HG03442 (cell line): ENCODE measurements at regions not wholly inside any gene's neighbourhood (a gene's known extent, or its start where the extent isn't known, plus 50 kb on each side); places are given as distances from the start of the nearest gene placed in this dataset.

ENCODE experiments used
- ATAC-seq: cut with Tn5 transposase; IDR thresholded peaks from one replicate; pipeline ENCODE4 v1.9.1; 2021; ENCODE audit warnings: mild to moderate bottlenecking, moderate library complexity; ENCODE audit not compliant: unreplicated experiment

DNA sequence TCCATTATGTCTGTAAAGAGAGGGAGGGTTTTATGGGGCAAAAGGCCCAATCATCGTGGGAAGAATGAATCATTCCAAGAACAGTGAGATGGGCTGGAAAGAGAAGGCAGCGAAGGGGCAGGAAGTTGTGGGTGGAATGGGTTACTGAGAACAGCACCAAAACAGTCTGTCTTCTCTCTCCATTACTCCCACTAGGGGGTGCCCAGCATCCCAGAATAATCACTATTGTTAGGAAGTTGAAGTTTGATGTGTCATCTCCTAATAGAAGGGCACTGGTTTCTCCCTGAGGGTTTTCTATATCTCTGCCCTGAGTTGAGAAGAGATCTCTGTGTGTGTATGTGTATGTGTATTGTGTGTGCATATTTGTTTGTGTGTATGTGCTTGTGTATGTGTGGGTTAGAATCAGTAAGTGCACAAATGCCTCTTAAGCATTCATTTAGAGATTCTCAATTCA, 76.6 kb upstream of the MAP4K3 start:
- ATAC-seq: peak; percentile 94

DNA sequence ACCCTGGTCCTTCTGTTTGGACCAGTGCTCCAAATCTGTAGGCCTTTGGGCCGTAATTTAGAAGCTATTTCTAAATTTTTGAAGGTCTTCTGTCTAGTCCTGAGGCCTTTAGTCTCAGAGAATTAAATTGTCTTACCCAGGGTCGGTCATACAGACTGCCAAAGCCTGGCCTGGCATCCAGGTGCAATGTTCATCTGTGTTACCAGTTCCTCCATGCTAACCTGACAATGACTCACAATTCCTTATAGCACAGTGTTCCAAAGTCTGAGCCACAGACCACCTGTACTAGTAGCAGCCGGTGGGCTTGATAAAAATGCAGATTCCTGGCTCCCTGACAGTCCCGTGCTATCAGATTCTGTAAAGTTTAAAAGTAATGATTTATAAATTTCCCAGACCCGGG, 77.7 kb upstream of the MAP4K3 start:
- no peak for ATAC-seq

DNA sequence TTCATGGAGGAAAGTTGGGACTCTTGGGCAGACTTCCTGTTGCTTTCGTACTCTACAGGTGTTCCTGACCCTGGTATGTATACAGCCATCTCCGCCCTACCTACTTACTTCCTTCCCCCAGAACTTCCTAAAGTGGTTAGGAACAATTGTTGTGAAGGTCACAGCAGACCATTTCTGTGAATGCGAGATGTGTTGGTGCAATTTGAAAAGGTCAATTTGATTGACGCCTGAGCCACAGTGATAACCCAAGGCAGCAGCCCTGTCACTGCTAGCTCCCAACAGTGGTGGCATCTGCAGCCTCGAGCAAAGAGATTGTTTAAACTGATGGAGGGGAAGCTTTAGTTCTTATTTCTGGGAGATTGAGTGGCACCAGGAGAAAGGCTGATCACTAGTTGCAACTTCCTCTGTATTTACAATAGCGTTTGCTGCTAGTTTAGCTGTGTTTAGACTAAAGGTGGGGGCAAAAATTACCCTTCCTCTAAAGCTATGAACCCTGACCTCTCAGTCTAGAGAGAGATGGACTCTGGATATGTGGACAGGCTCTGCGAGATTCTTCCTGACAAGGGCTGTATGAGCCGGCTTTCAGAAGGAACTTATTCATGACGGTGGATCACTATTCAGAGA, 78.3 kb upstream of the MAP4K3 start:
- no peak for ATAC-seq

DNA sequence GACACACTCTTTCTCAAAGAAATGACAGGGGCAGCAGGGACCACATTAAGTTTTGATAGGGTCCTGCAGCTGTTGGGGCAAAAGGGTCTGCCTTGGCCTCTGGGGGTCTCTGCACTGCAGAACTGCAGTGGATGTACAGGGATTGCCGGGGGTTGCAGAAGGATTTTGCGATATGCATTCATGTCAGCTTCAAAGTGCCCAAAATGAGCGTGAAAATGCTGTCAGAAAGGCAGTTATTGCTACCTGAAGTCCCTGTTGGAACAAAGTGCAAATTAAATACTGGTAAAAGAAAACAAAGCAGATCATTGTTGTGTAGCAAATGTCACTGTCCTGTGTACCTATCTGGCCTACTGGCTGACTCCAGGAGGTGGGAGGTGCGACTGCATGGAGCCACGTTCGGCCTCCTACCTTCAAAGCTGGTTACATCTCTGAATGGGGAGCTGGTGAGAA, 78.8 kb upstream of the MAP4K3 start:
- no peak for ATAC-seq

DNA sequence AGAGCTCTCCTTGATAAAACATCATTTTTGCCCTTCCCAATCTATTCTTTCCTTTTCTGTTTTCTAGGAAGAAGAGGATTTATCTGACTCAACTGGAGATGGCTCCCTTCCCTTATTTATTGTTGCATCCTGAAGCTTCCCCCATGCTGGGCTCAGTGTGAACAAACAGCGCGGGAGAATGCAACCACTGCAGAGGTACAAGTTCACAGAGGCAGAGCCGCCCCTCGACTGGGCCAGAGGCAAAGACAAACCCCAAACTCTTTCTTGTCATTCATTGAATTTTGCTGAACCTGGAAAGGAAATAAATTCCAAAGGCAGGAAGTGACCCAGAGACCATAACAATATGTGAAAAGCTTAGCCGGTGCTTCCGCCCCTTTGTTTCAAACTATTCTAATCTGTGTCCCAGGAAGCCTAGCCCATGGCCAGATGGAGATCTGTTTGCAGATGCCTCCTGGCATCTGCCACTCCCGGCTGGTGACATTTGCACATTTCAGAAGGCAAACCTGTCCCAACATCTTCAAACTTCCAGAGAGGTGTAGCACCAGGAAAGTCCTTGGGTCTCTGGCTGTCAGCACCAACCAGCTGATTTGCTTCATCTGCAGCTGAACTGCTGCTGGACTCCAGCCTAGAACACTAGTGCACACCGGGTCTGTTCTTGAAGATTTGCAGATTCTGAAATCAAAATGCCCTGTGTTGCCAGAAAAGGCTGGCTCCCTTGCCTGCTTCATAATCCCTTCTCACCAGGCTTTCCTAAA, 79.4 kb upstream of the MAP4K3 start:
- no peak for ATAC-seq

DNA sequence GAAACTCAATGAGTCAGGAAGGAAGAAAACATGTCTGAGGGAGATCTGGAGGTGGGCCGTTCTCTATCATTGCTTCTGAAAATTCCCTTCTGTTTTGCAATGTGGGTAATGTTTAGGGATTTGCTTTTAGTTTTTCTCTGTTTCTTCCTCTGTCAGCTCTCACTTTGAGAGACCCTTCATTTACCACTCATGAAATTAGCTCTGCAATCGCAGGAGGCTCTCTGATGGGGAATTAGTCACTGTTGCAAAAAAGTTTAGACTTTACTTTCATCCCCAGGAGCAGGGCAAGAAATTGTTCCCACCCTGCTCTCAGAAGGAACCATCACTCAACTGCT, 80.0 kb upstream of the MAP4K3 start:
- no peak for ATAC-seq

DNA sequence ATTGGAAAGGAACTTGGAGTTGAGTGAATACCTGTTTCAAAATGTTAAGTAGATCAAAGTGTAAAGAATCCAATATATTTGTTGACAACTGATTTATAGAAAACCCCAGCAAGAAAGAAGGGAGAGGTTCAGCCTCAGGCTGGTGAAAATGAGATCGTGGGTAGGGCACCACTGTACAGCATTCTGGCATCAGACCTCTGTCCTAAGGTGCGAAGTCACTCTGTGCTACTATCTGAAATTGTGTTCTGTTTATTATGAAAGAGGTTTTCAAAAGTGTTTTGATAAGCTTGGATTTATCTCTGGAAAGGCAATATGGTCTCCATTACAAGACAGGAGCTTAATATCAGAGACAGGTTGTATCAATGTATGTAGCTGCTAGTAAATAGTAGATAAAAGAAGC, 80.5 kb upstream of the MAP4K3 start:
- no peak for ATAC-seq

DNA sequence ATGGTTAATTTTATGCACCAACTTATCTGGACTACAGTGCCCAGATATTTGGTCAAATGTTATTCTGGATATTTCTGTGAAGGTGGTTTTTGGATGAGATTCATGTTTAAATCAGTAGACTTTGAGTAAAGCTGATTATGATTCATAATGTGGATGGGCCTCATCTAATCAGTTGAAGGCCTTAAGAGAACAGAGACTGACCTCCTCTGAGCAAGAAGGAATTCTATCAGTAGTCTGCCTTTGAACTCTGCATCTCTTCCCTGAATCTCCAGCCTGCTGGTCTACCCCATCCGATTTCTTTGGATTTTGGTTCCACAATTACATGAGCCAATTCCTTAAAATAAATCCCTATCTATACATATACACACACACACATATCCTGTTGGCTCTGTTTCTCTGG, 82.8 kb upstream of the MAP4K3 start:
- ATAC-seq: no peak

DNA sequence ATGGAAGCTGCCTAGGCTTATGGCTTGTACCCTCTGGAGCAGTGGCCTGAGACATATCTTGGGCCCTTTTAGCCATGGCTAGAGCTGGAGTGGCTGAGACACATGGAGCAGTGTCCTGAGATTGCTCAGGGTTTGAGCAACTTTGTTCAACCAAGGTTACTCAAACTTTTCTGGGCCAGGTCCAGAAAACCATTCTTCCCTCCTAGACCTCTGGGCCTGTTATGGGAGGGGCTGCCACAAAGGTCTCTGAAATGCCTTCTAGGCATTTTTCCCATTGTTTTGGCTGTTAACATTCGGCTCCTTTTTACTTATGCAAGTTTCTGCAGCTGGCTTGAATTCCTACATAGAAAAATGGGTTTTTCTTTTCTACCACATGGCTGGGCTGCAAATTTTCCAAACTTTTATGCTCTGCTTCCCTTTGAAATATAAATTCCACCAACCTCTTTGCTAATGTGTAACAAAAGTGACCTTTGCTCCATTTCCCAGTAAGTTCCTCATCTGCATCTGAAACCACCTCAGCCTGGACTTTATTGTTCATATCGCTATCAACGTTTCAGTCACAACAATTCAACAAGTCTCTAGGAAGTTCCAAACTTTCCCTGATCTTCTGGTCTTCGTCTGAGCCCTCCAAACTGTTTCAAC, 84.9 kb upstream of the MAP4K3 start:
- no peak for ATAC-seq

DNA sequence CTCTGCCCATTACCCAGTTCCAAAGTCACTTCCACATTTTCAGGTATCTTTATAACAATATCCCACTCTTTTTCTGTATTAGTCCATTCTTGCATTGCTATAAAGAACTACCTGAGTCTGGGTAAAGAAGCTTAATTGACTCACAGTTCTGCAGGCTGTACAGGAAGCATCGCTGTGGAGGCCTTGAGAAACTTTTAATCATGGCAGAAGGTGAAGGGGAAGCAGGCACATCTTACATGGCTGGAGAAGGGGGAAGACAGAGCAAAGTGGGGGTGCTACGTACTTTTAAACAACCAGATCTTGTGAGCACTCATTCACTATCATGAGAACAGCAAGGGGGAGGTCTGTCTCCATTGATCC, 85.4 kb upstream of the MAP4K3 start:
- no peak for ATAC-seq

DNA sequence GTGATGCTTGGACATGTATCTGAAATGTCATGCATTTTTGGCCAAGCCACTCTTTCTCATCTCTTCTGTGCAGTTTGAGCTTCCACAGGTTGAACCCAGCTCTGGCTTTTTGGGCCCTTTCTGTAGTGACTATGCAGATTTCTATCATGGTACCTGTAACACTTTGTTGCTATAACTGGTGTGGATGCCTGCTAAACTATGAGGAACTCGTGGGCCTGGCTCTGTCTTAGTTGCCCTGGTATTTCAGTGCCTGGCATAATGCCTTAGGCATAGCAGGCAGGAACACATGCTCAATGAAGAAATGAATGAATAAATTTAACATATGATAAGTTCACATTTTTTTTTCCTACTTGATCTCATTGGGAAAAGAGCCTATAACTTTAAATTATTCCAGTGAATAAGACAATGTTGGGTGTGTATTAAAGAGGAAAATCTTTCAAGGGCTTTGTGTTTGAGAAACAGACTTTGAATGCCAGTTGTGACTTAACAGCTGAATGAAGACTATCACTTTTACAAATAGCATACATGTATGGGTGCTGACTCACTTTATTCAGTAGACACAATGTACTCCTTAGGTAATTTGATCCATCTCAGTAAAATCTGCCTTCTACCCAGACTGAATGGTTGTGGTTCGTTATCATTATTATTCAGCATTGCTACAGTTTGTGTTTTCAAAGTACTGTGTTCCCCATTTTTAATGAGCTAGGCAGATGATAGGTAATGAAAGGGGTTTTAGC, 86.4 kb upstream of the MAP4K3 start:
- no peak for ATAC-seq

DNA sequence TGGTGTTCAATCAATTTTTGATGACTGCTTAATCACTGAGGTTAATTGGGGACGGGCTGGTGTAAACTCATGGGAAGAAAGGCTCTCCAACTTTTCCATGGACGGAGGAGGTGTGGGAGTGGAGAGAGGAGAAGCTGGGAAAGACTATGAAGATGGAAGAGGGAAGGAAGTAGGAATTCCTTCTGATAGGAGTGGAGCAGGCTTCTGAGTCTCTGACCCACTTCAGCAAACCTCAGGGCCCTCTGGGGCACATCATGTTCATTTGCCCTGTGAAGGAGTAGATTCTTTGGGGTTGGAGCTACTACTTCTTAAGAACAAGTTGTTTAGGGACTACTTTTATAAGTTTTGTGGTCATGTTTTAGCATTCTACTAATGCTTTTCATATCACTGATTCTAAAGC, 87.0 kb upstream of the MAP4K3 start:
- no peak for ATAC-seq

DNA sequence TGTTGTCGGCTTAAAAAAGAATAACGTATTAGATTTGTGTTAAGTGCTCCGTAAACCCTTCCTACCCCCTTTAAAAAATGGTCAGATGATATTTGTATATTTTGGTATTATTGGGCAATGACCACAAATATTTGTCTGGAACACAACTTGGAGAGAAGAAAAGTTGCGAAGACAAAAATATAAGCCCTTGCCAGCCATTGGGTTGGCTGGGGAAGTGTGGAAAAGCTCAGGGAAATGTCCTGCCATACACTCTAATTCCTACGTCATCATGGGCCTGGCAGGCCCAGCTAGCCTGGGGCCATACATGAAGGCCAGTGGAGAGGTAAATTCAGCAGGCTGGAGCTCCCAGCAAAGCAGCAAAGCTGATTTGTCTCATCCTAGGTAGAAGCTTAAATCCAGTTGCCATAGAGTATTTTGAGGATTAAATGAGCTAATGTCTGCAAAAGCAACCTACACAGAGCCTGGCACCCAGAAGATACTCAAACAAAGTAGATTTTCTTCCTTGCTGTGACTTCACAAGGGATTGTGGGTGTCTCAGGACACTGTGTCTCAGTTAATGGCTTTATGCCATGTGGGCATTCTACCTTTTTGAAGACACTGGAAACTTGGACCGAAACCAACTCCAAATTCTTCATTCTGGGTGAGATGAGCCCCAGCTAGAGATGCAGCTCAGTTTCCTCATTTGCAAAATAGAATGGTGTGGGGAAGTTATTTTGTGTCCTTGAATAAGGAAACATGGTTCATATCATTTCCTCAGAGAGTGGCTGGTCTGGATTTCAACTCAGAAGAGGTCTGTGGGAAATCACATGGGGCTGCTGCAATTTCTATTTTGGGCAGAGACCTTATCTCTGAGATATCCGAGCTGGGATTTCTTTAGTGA, 87.9 kb upstream of the MAP4K3 start:
- no peak for ATAC-seq

DNA sequence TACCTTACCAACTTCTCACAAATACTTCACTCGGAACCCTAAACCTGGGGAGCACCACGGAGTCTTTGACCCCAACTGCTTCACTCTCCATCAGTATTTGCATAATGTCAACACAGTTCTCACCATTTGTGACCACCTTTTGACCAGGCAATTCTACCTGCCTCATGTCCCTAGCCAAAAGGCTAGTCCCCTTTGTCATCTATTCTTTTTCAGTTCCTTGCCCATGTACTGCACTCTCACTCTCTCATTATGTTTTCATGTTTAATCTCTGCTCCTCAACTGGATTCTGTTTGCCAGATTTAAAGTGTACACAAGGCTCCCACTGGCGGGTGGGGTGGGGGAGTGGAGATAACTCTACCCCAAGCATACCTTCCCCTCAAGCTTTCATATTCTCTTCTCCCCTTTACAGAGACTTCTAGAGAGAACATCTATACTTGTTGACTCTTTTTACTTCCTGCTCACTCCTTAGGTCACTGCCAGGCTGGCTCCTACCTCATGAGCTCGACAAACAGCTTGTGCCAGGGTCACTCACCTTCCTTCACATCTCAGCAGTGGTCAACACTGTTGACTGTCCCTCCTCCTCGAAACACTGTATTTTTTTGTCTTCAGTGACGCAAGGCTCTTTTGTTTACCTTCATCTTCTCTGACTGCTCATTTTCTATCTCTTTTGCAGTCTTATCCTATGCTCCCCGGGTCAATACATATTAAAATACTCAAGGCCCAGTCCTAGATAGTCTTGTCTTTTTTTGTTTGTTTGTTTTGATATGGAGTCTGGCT, 88.7 kb upstream of the MAP4K3 start:
- ATAC-seq: no peak

DNA sequence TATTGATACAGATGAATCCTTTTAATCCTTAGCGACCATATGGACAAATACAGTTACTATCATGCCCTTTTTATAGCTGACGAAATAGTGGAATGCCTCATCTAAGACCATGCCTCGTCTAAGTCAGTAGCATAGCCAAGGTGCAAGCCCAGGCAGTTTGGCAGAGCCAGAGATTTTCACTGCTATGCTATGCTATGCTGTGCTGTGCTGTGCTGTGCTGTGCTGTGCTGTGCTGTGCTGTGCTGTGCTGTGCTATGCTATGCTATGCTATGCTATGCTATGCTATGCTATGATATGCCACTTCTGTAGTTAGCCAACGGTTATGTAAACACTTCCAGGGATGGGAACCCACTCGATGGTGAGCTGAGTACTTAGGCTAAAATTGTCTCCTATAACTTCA, 91.6 kb upstream of the MAP4K3 start:
- no peak for ATAC-seq

DNA sequence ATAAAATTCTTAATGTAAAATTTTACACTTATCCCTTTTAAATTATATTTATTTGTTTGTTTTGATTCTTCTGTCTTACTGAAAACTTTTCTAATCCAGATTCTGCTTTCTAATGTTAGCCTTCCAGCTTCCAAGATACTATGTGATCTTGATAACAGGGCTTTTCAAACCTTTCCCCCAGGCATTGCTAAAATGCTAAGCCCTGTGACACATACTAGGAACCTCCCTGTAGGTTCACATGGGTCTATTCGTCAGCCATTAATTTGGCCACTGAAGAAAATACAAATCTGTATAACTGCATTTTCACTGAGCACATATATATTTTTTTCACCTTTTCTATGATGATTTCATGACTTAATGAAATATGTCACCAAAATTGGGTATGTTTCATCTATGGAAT, 92.8 kb upstream of the MAP4K3 start:
- ATAC-seq: no peak

DNA sequence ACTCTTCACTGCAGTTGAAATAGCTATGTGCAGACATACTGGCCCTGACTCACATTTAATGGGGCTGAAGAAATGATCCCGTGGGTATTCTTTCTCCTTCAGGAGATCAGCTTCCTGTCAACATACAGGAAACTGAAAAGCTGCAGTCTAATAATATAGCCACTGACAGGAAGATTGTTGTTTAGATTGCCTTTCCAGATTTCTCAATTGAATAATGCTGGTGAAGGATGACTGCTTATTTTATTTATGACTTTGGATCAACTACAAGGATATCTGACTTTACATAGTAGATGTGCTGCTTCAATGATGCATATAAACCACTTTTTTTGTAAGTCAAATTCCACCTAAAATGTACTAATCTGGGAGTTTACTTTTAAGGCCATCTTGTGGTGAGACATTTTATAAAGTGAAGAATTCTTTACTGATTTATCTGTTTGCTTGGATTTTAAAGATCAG, 93.4 kb upstream of the MAP4K3 start:
- ATAC-seq: no peak

DNA sequence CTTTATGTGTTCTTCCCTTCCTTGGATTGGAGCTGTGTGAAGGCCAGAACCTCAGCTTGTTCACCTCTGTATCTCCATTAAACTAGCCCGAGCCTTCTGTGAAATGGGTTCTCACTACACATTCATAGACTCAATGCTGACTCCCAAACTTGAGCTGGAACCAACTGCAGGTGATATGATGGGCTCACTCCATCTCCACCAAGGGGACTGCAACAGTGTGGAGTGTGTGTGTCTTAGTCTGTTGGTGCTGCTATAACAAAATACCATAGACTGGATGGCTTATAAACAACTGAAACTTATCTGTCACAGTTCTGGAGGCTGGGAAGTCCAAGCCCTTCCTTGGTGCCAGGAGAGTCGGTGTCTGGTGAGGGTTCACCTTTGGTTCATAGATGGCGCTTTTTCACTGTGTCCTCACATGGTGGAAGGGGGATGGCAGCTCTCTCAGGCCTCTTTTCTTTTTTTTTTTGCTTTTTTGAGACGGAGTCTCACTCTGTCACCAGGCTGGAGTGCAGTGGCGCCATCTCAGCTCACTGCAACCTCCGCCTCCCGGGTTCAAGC, 94.2 kb upstream of the MAP4K3 start:
- ATAC-seq: no peak

DNA sequence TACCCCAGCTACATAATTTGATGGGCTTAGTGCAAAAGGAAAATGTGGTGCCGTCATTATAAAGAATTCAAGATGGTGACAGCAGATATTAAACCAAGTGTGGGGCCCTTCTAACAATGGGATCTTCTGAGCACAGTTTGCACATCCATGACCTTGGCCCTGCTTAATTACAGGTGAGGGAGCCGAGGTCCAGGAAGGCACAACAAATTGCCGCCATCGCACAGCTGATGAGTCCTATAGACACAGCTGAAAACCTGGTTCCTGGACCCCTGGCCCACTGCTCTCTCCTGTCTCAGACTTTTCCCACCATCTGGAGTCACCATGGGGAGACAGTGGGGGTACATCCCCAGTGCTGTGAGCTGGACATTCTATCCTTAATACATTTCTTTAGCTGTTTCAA, 95.8 kb upstream of the MAP4K3 start:
- ATAC-seq: no peak
